PC-3 (cell line): ENCODE measurements at regions not wholly inside any gene's neighbourhood (a gene's known extent, or its start where the extent isn't known, plus 50 kb on each side); places are given as distances from the start of the nearest gene placed in this dataset.

ENCODE experiments used
- ATAC-seq: fragments of 200-7000 bp; cut with Tn5 transposase; 2 replicates; pipeline ENCODE4 v1.9.1; 2020; ENCODE audit warnings: mild to moderate bottlenecking, moderate library complexity
- BruUV-seq: library from RNA; stranded (reverse); fragments of 400-500 nt; replicated peaks from 2 replicates; lab custom pipeline; 2021; lab: Mats Ljungman, UMichigan
- CTCF ChIA-PET: fragments of 300-600 bp; sonication (Branson Sonifier 250); formaldehyde crosslinking; loops from one replicate; lab custom pipeline; 2022; ENCODE audit warnings: antibody characterized with exemption; lab: Charles Lee
- POLR2A ChIA-PET: fragments of 300-600 bp; sonication (Branson Sonifier 250); formaldehyde crosslinking; loops from one replicate; lab custom pipeline; 2022; ENCODE audit warnings: antibody characterized with exemption; ENCODE audit not compliant: unreplicated experiment; lab: Charles Lee
- DNase-seq: peaks from one replicate; pipeline ENCODE4 v3.0.0-alpha.2; 2015
- H2AFZ ChIP-seq: fragments of 300-600 bp; sonication (generic); 2 replicates; pipeline ENCODE4 v1.6.0; 2016; ENCODE audit warnings: antibody characterized with exemption, low read length
- H3F3A ChIP-seq: fragments of 300-600 bp; sonication (generic); one replicate; pipeline ENCODE4 v1.6.0; 2017; ENCODE audit warnings: antibody characterized with exemption, low read length, control low read depth, mild to moderate bottlenecking; ENCODE audit not compliant: unreplicated experiment
- H3K27ac ChIP-seq: fragments of 300-600 bp; sonication (generic); 2 replicates; pipeline ENCODE4 v1.5.1; 2016; ENCODE audit warnings: mild to moderate bottlenecking, low read length
- H3K27me3 ChIP-seq: fragments of 300-600 bp; sonication (generic); 2 replicates; pipeline ENCODE4 v1.6.1; 2016; ENCODE audit warnings: low read length, mixed read lengths
- H3K36me3 ChIP-seq: fragments of 300-600 bp; sonication (generic); 2 replicates; pipeline ENCODE4 v1.6.1; 2016; ENCODE audit warnings: low read depth, mixed run types, low read length, mixed read lengths
- H3K4me1 ChIP-seq: fragments of 300-600 bp; sonication (generic); 2 replicates; pipeline ENCODE4 v1.5.1; 2016; ENCODE audit warnings: low read length; ENCODE audit not compliant: insufficient read depth
- H3K4me2 ChIP-seq: fragments of 300-600 bp; sonication (generic); 2 replicates; pipeline ENCODE4 v1.6.0; 2016; ENCODE audit warnings: low read length
- H3K4me3 ChIP-seq: fragments of 300-600 bp; sonication (generic); 2 replicates; pipeline ENCODE4 v1.5.1; 2016; ENCODE audit warnings: mild to moderate bottlenecking, low read length, mixed read lengths
- H3K79me2 ChIP-seq: fragments of 300-600 bp; sonication (generic); 2 replicates; pipeline ENCODE4 v1.6.1; 2017; ENCODE audit warnings: low read length, mixed read lengths
- H3K9ac ChIP-seq: fragments of 300-600 bp; sonication (generic); 2 replicates; pipeline ENCODE4 v1.6.0; 2016; ENCODE audit warnings: mild to moderate bottlenecking, low read length
- H3K9me2 ChIP-seq: fragments of 300-600 bp; sonication (generic); replicated peaks from 2 replicates; pipeline ENCODE4 v1.6.1; 2016; ENCODE audit warnings: mixed run types, low read length, mixed read lengths
- H3K9me3 ChIP-seq: fragments of 300-600 bp; sonication (generic); 2 replicates; pipeline ENCODE4 v1.6.1; 2016; ENCODE audit warnings: low read length, mixed read lengths
- H4K20me1 ChIP-seq: fragments of 300-600 bp; sonication (generic); 2 replicates; pipeline ENCODE4 v1.6.1; 2016; ENCODE audit warnings: low read length, mixed read lengths
- EZH2 ChIP-seq: fragments of 300-600 bp; sonication (generic); IDR thresholded peaks from one replicate; pipeline ENCODE4 v1.6.1; 2017; ENCODE audit warnings: antibody characterized with exemption, mild to moderate bottlenecking, low read length; ENCODE audit not compliant: unreplicated experiment
- EZH2phosphoT487 ChIP-seq: fragments of 300-600 bp; sonication (generic); IDR thresholded peaks from 2 replicates; pipeline ENCODE4 v1.6.1; 2018; ENCODE audit warnings: mild to moderate bottlenecking, antibody characterized with exemption, low read length, borderline replicate concordance
- intact Hi-C: fragments of 100-400 bp; cut with micrococcal nuclease; formaldehyde crosslinking; loops from 2 replicates; pipeline ENCODE4 v1.9.0; 2023
- TF ChIP-seq, protein P1 (sequence below): fragments of 300-600 bp; sonication (generic); conservative IDR thresholded peaks from 2 replicates; pipeline ENCODE4 v1.5.1; 2017; ENCODE audit warnings: antibody characterized with exemption, low read depth, mild to moderate bottlenecking, low read length

DNA sequence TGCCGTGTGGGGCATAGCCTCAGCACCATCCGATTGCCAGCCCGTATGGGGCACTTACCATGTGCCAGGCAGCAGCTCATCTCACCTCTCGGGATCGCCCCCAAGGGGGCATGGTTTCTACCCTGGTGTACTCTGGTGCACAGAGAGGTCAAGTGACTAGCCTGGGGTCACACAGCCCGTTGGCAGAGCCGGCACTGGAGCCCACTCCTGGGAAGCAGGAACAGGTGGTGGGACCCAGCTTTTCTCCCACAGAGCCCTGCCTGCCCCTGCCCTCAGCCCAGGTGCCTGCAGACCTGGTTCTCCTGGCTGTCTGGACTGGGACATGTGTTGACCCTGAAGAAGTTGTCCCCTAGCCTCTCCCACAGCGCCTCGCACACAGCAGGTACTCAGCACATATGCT is 141.8 kb upstream of the CIBAR2 start:
- Histone ChIP-seq H2AFZ (no peak overlapping the region), H3K36me3 (no peaks in the 10 kb centered on the region; the same call in 1 of the 2 replicates), H3F3A (no peaks in the 10 kb centered on the region), H3K79me2 (no peaks in the 10 kb centered on the region), H4K20me1 (no peaks in the 10 kb centered on the region), H3K9ac (no peak overlapping the region), H3K27me3 (no peaks in the 10 kb centered on the region), H3K4me3 (no peak overlapping the region), H3K27ac (no peak overlapping the region), H3K9me3 (no peaks in the 10 kb centered on the region), H3K4me1 (no peaks in the 10 kb centered on the region), H3K4me2 (no peak overlapping the region), H3K9me2 (no peaks in the 10 kb centered on the region)
- intact Hi-C loops = no loop called here
- ChIA-PET POLR2A (no interaction called here), CTCF (no interaction called here)
- TF ChIP-seq, protein P1, sequence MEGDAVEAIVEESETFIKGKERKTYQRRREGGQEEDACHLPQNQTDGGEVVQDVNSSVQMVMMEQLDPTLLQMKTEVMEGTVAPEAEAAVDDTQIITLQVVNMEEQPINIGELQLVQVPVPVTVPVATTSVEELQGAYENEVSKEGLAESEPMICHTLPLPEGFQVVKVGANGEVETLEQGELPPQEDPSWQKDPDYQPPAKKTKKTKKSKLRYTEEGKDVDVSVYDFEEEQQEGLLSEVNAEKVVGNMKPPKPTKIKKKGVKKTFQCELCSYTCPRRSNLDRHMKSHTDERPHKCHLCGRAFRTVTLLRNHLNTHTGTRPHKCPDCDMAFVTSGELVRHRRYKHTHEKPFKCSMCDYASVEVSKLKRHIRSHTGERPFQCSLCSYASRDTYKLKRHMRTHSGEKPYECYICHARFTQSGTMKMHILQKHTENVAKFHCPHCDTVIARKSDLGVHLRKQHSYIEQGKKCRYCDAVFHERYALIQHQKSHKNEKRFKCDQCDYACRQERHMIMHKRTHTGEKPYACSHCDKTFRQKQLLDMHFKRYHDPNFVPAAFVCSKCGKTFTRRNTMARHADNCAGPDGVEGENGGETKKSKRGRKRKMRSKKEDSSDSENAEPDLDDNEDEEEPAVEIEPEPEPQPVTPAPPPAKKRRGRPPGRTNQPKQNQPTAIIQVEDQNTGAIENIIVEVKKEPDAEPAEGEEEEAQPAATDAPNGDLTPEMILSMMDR = no peak
- no peak for TF ChIP-seq EZH2phosphoT487
- TF ChIP-seq EZH2 = no peak
- BruUV-seq = no TSS peak
- ATAC-seq (no peak), DNase-seq (no peak)

DNA sequence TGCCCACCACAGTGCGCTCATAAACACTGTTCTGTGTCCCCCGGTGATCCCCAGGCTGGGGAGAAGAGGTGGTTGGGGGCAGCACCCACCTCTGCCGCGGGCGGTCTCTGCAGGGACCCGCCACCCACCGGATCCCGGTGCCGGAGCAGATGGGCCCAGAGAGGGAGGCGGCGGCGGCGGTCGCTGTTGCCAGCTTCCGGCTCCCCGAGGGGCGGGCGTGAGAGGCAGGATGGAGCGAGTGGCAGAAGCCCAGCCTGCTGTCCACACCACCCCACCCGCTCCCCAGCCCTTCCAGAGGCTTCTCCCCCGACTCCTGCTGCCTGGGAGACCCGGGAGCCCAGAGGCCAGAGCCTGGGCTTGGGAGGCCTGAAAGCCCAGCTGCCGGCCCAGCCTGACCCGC is 142.6 kb upstream of the CIBAR2 start:
- no peaks in the 10 kb centered on the region for H3K4me1 ChIP-seq
- no peak overlapping the region for H3K4me2 ChIP-seq
- H3F3A ChIP-seq = no peaks in the 10 kb centered on the region
- H2AFZ ChIP-seq = no peak overlapping the region
- TF ChIP-seq EZH2phosphoT487 (no peak), EZH2 (no peak)
- TF ChIP-seq, protein P1 = no peak
- DNase-seq (no peak), ATAC-seq (no peak)
- intact Hi-C loops = no loop called here
- no peaks in the 10 kb centered on the region for H4K20me1 ChIP-seq
- no peaks in the 10 kb centered on the region; the same call in 1 of the 2 replicates for H3K36me3 ChIP-seq
- H3K4me3 ChIP-seq = no peak overlapping the region
- ChIA-PET POLR2A (no interaction called here), CTCF (no interaction called here)
- no peaks in the 10 kb centered on the region for H3K79me2 ChIP-seq
- H3K9me3 ChIP-seq = no peaks in the 10 kb centered on the region
- H3K9ac ChIP-seq = no peak overlapping the region
- H3K27me3 ChIP-seq = no peaks in the 10 kb centered on the region
- no TSS peak for BruUV-seq
- no peaks in the 10 kb centered on the region for H3K9me2 ChIP-seq
- no peak overlapping the region for H3K27ac ChIP-seq

DNA sequence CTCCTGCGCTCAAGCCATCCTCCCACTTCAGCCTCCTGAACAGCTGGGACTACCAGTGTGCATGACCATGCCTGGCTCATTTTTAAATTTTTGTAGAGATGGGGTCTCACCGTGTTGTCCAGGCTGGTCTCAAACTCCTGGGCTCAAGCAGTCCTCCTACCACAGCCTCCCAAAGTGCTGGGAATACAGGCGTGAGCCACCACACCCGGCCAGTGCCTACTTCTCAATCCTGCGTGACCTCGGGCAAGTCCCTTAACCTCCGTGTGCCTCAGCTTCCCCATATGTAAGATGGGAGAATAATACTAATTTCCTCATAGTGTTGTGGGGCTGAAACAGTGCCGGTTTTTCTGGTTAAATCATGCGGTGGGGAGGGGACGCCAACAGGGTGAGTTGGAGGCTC is 143.5 kb upstream of the CIBAR2 start:
- POLR2A ChIA-PET = no interaction called here
- H4K20me1 ChIP-seq = no peaks in the 10 kb centered on the region
- no peak for ATAC-seq

More for the DNA sequence above, 143.5 kb upstream of the CIBAR2 start:
- Histone ChIP-seq H3K79me2 (no peaks in the 10 kb centered on the region), H3K4me1 (no peaks in the 10 kb centered on the region), H3K4me2 (no peak overlapping the region), H3K9me3 (no peaks in the 10 kb centered on the region), H3K27me3 (no peaks in the 10 kb centered on the region), H3K9me2 (no peaks in the 10 kb centered on the region), H3F3A (no peaks in the 10 kb centered on the region), H2AFZ (no peak overlapping the region), H3K27ac (no peak overlapping the region), H3K4me3 (no peak overlapping the region), H3K9ac (no peak overlapping the region), H3K36me3 (no peaks in the 10 kb centered on the region; the same call in 1 of the 2 replicates)
- no peak for TF ChIP-seq EZH2phosphoT487
- TF ChIP-seq, protein P1 = no peak
- TF ChIP-seq EZH2 = no peak
- intact Hi-C loops = no loop called here
- no peak for DNase-seq
- BruUV-seq = no TSS peak
- CTCF ChIA-PET = no interaction called here
